CD4-positive, alpha-beta T cell treated with Interleukin-17A for 1 hour (primary cell): ENCODE measurements at regions not wholly inside any gene's neighbourhood (a gene's known extent, or its start where the extent isn't known, plus 50 kb on each side); places are given as distances from the start of the nearest gene placed in this dataset.
"Not testable (repeated sequence)": the region's sequence is repeated elsewhere in the genome, so short reads cannot be mapped to it uniquely, and the experiment has no call there.

ENCODE experiments used
- DNase-seq: peaks from one replicate; pipeline ENCODE4 v3.0.0-alpha.2; 2020

- no peak for DNase-seq
Observed at GRCh38 chr2:16057661-16058060, 117.3 kb downstream of the MYCN start.

- DNase-seq: no peak
Observed at GRCh38 chr2:16055848-16056580, 115.7 kb downstream of the MYCN start.

GRCh38 chr2:16053437-16054257, 113.3 kb downstream of the MYCN start:
- DNase-seq: no peak

- not testable (repeated sequence) for DNase-seq
Observed at GRCh38 chr2:16052571-16053052, 112.3 kb downstream of the MYCN start.

GRCh38 chr2:16051841-16052564, 111.7 kb downstream of the MYCN start:
- DNase-seq: no peak

GRCh38 chr2:16050908-16051489, 110.6 kb downstream of the MYCN start:
- DNase-seq: no peak

- DNase-seq: no peak
Observed at GRCh38 chr2:16050261-16050907, 110.0 kb downstream of the MYCN start.

GRCh38 chr2:16049406-16049805, 109.1 kb downstream of the MYCN start:
- DNase-seq: no peak

- DNase-seq: no peak
Observed at GRCh38 chr2:16048466-16048865, 108.1 kb downstream of the MYCN start.

GRCh38 chr2:16047701-16048100, 107.4 kb downstream of the MYCN start:
- no peak for DNase-seq

- no peak for DNase-seq
Observed at GRCh38 chr2:16046649-16047048, 106.3 kb downstream of the MYCN start.

- DNase-seq: no peak
Observed at GRCh38 chr2:16045653-16046352, 105.5 kb downstream of the MYCN start.

- DNase-seq: no peak
Observed at GRCh38 chr2:16044946-16045456, 104.7 kb downstream of the MYCN start.

GRCh38 chr2:16043627-16044026, 103.3 kb downstream of the MYCN start:
- DNase-seq: no peak

GRCh38 chr2:16043192-16043591, 102.8 kb downstream of the MYCN start:
- no peak for DNase-seq

GRCh38 chr2:16042201-16042700, 101.9 kb downstream of the MYCN start:
- no peak for DNase-seq

GRCh38 chr2:16040271-16041010, 100.1 kb downstream of the MYCN start:
- DNase-seq: no peak

- no peak for DNase-seq
Observed at GRCh38 chr2:16039823-16040222, 99.5 kb downstream of the MYCN start.

- no peak for DNase-seq
Observed at GRCh38 chr2:16039055-16039454, 98.7 kb downstream of the MYCN start.

GRCh38 chr2:16038621-16039020, 98.3 kb downstream of the MYCN start:
- no peak for DNase-seq
